ENCODE measurements at regions not wholly inside any gene's neighbourhood (a gene's known extent, or its start where the extent isn't known, plus 50 kb on each side); places are given as distances from the start of the nearest gene placed in this dataset.
"Not testable (repeated sequence)": the region's sequence is repeated elsewhere in the genome, so short reads cannot be mapped to it uniquely, and the experiment has no call there.

GRCh38 chr4:143819029-143819428 is 86.3 kb downstream of the GYPE start:
- DNase-seq (ENCODE audit: low read depth): no peak

- not testable (repeated sequence) for DNase-seq (ENCODE audit: low read depth)
These were observed 87.5 kb downstream of the GYPE start for GRCh38 chr4:143817866-143818265.

GRCh38 chr4:143815375-143815774 is 90.0 kb downstream of the GYPE start:
- not testable (repeated sequence) for DNase-seq (ENCODE audit: low read depth)

GRCh38 chr4:143813431-143814154 is 91.8 kb downstream of the GYPE start:
- DNase-seq (ENCODE audit: low read depth): not testable (repeated sequence)

- not testable (repeated sequence) for DNase-seq (ENCODE audit: low read depth)
These were observed 91.2 kb upstream of the FREM3 start for GRCh38 chr4:143791693-143792092.

- not testable (repeated sequence) for DNase-seq (ENCODE audit: low read depth)
These were observed 90.0 kb upstream of the FREM3 start for GRCh38 chr4:143790425-143790824.

- not testable (repeated sequence) for DNase-seq (ENCODE audit: low read depth)
These were observed 89.1 kb upstream of the FREM3 start for GRCh38 chr4:143789618-143790017.

- no peak for DNase-seq (ENCODE audit: low read depth)
These were observed 84.1 kb upstream of the FREM3 start for GRCh38 chr4:143784567-143784966.

- DNase-seq (ENCODE audit: low read depth): no peak
These were observed 82.0 kb upstream of the FREM3 start for GRCh38 chr4:143782521-143782920.

- DNase-seq (ENCODE audit: low read depth): peak; percentile 43
These were observed 73.8 kb upstream of the FREM3 start for GRCh38 chr4:143773998-143774895.

- DNase-seq (ENCODE audit: low read depth): no peak
These were observed 70.8 kb upstream of the FREM3 start for GRCh38 chr4:143771269-143771668.

- DNase-seq (ENCODE audit: low read depth): peak; percentile 29
These were observed 67.6 kb upstream of the FREM3 start for GRCh38 chr4:143768007-143768591.

- DNase-seq (ENCODE audit: low read depth): no peak
These were observed 63.1 kb upstream of the FREM3 start for GRCh38 chr4:143763587-143763986.

GRCh38 chr4:143762511-143762910 is 62.0 kb upstream of the FREM3 start:
- no peak for DNase-seq (ENCODE audit: low read depth)

All from LHCN-M2 (cell line).